ENCODE measurements at regions not wholly inside any gene's neighbourhood (a gene's known extent, or its start where the extent isn't known, plus 50 kb on each side); places are given as distances from the start of the nearest gene placed in this dataset.
"Not testable (repeated sequence)": the region's sequence is repeated elsewhere in the genome, so short reads cannot be mapped to it uniquely, and the experiment has no call there.

- Histone ChIP-seq H3K9me3 (no peaks in the 10 kb centered on the region), H3K4me1 (no peaks in the 10 kb centered on the region), H3K27ac (no peak overlapping the region), H3K27me3 (no peaks in the 10 kb centered on the region), H3K36me3 (no peaks in the 10 kb centered on the region), H3K4me3 (no peak overlapping the region)
- TF ChIP-seq, protein P1, sequence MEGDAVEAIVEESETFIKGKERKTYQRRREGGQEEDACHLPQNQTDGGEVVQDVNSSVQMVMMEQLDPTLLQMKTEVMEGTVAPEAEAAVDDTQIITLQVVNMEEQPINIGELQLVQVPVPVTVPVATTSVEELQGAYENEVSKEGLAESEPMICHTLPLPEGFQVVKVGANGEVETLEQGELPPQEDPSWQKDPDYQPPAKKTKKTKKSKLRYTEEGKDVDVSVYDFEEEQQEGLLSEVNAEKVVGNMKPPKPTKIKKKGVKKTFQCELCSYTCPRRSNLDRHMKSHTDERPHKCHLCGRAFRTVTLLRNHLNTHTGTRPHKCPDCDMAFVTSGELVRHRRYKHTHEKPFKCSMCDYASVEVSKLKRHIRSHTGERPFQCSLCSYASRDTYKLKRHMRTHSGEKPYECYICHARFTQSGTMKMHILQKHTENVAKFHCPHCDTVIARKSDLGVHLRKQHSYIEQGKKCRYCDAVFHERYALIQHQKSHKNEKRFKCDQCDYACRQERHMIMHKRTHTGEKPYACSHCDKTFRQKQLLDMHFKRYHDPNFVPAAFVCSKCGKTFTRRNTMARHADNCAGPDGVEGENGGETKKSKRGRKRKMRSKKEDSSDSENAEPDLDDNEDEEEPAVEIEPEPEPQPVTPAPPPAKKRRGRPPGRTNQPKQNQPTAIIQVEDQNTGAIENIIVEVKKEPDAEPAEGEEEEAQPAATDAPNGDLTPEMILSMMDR (IDR thresholded peaks at IDR 0.05): no peak
- DNase-seq (ENCODE audit: low spot score): no peak
These were observed 349.2 kb downstream of the ANKRD30A start for GRCh38 chr10:37474645-37475044.

- no peak overlapping the region for H3K27ac ChIP-seq
- peak; percentile 7 for DNase-seq (ENCODE audit: low spot score)
- H3K4me1 ChIP-seq: no peaks in the 10 kb centered on the region
- TF ChIP-seq, protein P1 (IDR thresholded peaks at IDR 0.05): no peak
- H3K4me3 ChIP-seq: no peak overlapping the region
- H3K9me3 ChIP-seq: no peaks in the 10 kb centered on the region
- H3K27me3 ChIP-seq: no peaks in the 10 kb centered on the region
- H3K36me3 ChIP-seq: no peaks in the 10 kb centered on the region
These were observed 348.5 kb downstream of the ANKRD30A start for GRCh38 chr10:37473906-37474305.

DNA sequence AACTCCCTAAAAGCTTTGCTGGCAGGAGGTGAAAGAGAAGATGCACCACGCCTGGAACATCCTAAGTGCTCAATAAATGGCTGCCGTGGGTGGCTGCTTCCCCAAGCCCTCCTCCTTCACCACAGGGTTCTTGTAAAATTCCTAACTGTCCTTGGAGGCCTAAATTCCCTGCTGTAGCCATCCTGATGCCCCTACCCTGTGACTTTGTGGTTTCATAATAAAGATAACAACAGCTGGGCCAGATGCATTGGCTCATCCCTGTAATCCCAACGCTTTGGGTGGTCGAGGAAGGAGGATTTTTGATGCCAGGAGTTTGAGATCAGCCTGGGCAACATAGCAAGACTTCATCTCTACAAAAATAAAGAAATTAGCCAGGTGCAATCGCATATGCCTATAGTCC, 341.8 kb downstream of the ANKRD30A start:
- no peaks in the 10 kb centered on the region for H3K27me3 ChIP-seq
- TF ChIP-seq, protein P1 (IDR thresholded peaks at IDR 0.05): no peak
- no peaks in the 10 kb centered on the region for H3K9me3 ChIP-seq
- no peaks in the 10 kb centered on the region for H3K4me1 ChIP-seq
- no peak for DNase-seq (ENCODE audit: low spot score)
- no peak overlapping the region for H3K27ac ChIP-seq
- no peak overlapping the region for H3K4me3 ChIP-seq
- H3K36me3 ChIP-seq: no peaks in the 10 kb centered on the region

GRCh38 chr10:37456456-37456855, 331.1 kb downstream of the ANKRD30A start:
- Histone ChIP-seq H3K27me3 (no peaks in the 10 kb centered on the region), H3K4me1 (no peaks in the 10 kb centered on the region), H3K4me3 (no peak overlapping the region), H3K36me3 (no peaks in the 10 kb centered on the region), H3K9me3 (no peaks in the 10 kb centered on the region), H3K27ac (no peak overlapping the region)
- TF ChIP-seq, protein P1 (IDR thresholded peaks at IDR 0.05): no peak
- DNase-seq (ENCODE audit: low spot score): no peak

- Histone ChIP-seq H3K27ac (no peak overlapping the region), H3K4me3 (no peak overlapping the region), H3K36me3 (no peaks in the 10 kb centered on the region), H3K27me3 (no peaks in the 10 kb centered on the region), H3K4me1 (no peaks in the 10 kb centered on the region), H3K9me3 (no peaks in the 10 kb centered on the region)
- no peak for DNase-seq (ENCODE audit: low spot score)
- TF ChIP-seq, protein P1 (IDR thresholded peaks at IDR 0.05): no peak
These were observed 322.8 kb downstream of the ANKRD30A start for GRCh38 chr10:37448161-37448560.

- TF ChIP-seq, protein P1 (IDR thresholded peaks at IDR 0.05): no peak
- H3K4me3 ChIP-seq: no peak overlapping the region
These were observed 317.5 kb downstream of the ANKRD30A start for GRCh38 chr10:37442882-37443281.

DNA sequence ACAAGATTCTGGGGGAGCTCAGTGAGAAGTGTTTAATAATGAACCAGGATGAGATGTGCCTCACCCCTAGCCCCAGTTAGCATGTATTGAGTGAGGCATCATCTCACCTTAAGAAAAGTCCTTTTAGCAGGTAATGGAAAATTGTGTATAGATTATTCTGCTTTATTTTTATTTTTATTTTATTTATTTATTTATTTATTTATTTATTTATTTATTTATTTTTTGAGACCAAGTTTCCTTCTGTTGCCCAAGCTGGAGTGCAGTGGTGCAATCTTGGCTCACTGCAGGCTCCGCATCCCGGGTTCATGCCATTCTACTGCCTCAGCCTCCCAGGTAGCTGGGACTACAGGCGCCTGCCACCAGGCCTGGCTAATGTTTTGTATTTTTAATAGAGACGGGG, 315.8 kb downstream of the ANKRD30A start:
- H3K36me3 ChIP-seq; H3K9me3 ChIP-seq; H3K27me3 ChIP-seq; H3K4me1 ChIP-seq; H3K4me3 ChIP-seq; DNase-seq (ENCODE audit: low spot score); H3K27ac ChIP-seq: not testable (repeated sequence)

More at GRCh38 chr10:37442882-37443281, 317.5 kb downstream of the ANKRD30A start:
- Histone ChIP-seq H3K9me3 (no peaks in the 10 kb centered on the region), H3K27me3 (no peaks in the 10 kb centered on the region), H3K36me3 (no peaks in the 10 kb centered on the region), H3K27ac (no peak overlapping the region), H3K4me1 (no peaks in the 10 kb centered on the region)
- DNase-seq (ENCODE audit: low spot score): no peak
